Fibroblast of pulmonary artery (primary cell): ENCODE measurements at regions not wholly inside any gene's neighbourhood (a gene's known extent, or its start where the extent isn't known, plus 50 kb on each side); places are given as distances from the start of the nearest gene placed in this dataset.

Experiments
- DNase-seq: peaks from one replicate; pipeline ENCODE4 v3.0.0-alpha.2; 2010; ENCODE audit warnings: low read depth
- H3K4me3 ChIP-seq: replicated peaks from 2 replicates; pipeline ENCODE4 v1.5.1; 2011; ENCODE audit warnings: low read depth, mild to moderate bottlenecking, control low read depth, low read length, moderate library complexity
- TF ChIP-seq, protein P1 (sequence below): IDR thresholded peaks from 2 replicates; pipeline ENCODE4 v1.5.1; 2011; ENCODE audit warnings: mild to moderate bottlenecking, control low read depth, low read length, inconsistent platforms; ENCODE audit errors: missing control alignments

DNA sequence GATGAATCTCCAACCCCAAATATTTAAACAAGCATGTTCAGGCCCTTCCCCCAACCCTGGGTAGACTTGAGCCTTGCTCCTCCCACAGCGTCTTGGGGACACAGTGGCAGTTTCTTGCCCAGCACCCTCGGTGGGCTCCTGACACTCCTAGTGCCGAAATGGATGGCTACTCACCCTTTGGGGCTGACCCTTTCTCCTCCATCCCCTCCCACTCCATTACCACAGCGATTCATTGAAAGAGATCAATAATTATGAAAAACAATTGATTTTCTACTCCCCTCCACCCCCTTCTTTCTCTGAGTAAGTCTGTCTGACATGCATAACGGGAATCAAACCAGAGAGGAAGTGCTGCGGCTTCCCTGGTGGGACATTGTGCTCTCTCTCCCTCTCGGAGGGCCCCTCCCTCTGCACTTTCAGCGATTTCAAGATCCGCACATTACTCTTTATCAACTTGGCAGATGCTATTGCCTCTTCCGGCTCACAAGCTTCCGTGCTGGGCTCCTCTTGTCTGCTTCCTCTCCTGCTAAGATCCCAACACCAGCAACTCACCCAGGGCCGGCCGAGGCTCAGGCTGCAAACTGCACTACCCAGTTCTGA lies 79.0 kb upstream of the PLXNA4 start:
- peak overlapping the region; percentile 9 for H3K4me3 ChIP-seq
- peak; percentile 66 for DNase-seq
- TF ChIP-seq, protein P1, sequence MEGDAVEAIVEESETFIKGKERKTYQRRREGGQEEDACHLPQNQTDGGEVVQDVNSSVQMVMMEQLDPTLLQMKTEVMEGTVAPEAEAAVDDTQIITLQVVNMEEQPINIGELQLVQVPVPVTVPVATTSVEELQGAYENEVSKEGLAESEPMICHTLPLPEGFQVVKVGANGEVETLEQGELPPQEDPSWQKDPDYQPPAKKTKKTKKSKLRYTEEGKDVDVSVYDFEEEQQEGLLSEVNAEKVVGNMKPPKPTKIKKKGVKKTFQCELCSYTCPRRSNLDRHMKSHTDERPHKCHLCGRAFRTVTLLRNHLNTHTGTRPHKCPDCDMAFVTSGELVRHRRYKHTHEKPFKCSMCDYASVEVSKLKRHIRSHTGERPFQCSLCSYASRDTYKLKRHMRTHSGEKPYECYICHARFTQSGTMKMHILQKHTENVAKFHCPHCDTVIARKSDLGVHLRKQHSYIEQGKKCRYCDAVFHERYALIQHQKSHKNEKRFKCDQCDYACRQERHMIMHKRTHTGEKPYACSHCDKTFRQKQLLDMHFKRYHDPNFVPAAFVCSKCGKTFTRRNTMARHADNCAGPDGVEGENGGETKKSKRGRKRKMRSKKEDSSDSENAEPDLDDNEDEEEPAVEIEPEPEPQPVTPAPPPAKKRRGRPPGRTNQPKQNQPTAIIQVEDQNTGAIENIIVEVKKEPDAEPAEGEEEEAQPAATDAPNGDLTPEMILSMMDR = no peak

DNA sequence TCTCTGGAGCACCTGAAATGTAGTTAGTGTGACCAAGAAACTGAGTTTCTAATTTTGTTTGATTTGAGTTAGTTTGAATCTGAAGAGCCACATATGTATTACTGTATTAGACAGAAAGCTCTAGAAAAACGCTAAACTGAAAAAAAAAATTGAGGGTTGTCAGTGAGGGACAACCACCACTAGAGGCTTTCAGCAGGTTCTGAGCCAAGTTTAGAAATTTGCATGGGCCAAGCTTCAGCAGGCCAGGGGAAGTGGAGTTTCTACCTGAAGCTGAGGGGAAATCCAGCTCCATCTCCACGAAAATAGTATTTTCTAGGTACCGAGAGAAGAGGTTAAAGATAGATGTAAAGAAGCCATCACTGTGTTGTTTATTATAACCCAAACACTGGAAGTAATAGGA lies 77.9 kb upstream of the PLXNA4 start:
- peak; percentile 29 for DNase-seq
- TF ChIP-seq, protein P1 = peak; percentile 52

DNA sequence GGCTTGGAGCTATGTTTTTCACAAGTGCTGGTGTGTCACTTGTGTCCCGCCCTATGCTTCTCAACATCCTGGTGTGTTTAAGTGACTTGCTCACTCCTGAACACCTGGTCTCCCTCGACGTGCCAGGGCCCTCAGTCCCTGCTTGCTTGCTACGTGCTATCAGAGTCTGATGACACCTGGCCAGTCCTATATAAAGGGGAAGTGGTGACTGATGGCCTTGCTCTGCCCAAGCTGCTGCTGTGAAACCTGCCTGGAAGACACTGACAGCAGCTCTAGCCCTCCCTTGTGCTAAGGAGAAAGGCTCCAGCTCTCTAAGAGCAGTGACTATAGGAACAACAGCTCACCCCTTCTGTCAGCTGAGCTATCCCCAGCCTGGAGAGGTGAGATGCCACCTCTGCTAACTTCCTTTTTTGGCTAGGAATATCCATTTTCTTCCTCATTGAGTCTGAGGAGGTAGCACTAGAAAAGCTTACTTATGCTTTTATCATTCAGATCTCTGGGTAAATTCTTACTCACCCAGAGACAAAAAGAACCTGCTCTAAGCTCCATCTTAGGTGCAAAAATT lies 77.2 kb upstream of the PLXNA4 start:
- no peak for DNase-seq
- no peak overlapping the region for H3K4me3 ChIP-seq
- TF ChIP-seq, protein P1 = no peak

More for the DNA sequence above, 77.9 kb upstream of the PLXNA4 start:
- no peak overlapping the region for H3K4me3 ChIP-seq

DNA sequence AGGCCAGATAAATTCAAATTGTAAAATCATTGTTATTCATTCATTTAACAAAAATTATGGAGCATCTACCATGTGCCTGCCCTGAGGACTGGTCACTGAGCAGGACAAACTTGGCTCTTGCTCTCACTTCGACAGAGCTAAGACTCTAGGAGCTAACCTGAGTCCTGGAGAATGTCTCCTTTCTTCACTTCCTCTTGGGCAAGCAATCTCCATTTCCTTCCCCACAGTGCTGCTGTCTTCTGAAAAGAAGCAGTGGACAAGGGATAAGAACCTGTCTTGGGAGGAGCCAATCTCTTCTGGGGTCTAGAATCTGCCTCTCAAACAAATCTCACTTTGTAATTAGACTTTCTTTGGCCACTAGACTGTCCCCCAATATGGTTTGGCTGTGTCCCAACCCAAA lies 76.2 kb upstream of the PLXNA4 start:
- TF ChIP-seq, protein P1 = no peak
- DNase-seq = no peak
- no peak overlapping the region for H3K4me3 ChIP-seq

DNA sequence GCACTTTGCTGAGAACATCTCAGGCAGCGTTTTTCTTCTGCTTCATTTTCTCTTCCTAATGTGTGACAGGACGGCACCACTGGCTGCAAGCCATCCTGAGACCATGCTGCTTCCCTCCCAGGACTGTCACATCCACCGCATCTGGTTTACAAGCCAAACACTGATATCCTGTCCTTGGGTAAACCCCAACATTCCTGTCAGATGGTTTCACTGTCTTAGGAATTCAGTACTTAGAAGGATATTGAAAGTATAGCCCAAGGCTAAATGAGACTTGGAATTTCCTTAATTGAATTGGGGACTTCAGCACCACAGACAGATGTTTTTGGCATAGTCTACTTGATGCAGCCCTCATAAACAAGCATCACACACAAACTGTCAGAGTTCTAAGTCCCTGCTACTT lies 74.2 kb upstream of the PLXNA4 start:
- H3K4me3 ChIP-seq = no peak overlapping the region
- peak; percentile 65 for DNase-seq
- TF ChIP-seq, protein P1 = no peak

DNA sequence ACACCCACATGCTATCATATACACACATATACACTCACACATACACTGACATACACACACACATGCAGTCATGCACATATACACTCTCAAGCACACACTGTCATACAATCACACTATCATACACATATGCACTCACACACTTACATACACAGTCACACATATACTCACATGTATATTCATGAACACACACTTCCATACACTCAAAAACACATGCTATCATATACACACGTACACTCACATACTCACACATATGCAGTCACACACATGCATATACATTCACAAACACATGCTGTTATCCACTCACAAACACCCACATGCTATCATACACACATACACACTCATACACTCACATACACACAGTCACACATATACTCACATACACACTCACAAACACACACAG lies 71.0 kb upstream of the PLXNA4 start:
- DNase-seq = no peak
- TF ChIP-seq, protein P1 = no peak
- H3K4me3 ChIP-seq = no peak overlapping the region

DNA sequence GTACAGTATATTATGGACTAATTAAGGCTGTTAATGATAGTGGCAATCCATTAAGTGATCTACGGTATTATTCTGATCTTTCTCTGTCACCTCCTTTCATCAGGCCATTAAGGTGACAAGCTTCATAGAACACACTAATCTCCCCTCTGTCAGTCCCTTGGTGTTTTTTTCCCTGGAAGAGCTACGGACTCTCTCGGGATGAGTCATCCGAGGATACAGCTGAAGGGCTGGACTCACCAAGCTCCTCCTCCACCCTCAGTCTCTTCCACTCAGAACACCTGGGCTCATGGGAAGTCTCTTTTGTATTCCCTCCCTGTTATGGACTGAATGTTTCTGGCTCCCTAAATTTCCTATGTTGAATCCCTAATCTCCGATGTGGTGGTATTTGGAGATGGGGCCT lies 69.8 kb upstream of the PLXNA4 start:
- TF ChIP-seq, protein P1 = no peak
- no peak overlapping the region for H3K4me3 ChIP-seq
- DNase-seq = no peak
